RCC 7860 (cell line): ENCODE measurements at regions not wholly inside any gene's neighbourhood (a gene's known extent, or its start where the extent isn't known, plus 50 kb on each side); places are given as distances from the start of the nearest gene placed in this dataset.

ENCODE experiments used
- DNase-seq: peaks from one replicate; pipeline ENCODE4 v3.0.0-alpha.2; 2015; ENCODE audit warnings: low spot score
- FAIRE-seq: peaks from 2 replicates; lab custom pipeline; 2012; peaks lifted over from hg19 to GRCh38; lab: Jason Lieb, UNC

DNA sequence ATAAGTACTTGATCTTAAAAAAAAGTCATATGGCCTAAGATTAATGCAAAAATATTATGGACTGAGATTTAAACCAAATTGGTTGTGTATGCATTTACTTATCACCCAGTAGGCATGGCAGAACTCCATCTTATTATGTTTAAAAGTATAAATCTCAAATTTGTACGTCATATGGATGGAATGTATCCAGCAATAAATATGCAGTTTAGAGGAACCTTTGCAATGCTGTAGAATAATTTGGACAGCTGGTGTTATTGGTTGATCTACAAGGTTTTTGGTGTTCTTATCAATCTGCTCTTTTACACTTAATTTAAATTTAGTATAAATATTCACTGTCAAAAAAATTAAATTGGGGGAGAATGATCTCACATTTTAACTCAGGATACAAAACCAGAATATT lies 640.2 kb downstream of the SATB2 start:
- FAIRE-seq = no peak
- no peak for DNase-seq

GRCh38 chr2:198815626-198816025 lies 642.1 kb downstream of the SATB2 start:
- no peak for FAIRE-seq

DNA sequence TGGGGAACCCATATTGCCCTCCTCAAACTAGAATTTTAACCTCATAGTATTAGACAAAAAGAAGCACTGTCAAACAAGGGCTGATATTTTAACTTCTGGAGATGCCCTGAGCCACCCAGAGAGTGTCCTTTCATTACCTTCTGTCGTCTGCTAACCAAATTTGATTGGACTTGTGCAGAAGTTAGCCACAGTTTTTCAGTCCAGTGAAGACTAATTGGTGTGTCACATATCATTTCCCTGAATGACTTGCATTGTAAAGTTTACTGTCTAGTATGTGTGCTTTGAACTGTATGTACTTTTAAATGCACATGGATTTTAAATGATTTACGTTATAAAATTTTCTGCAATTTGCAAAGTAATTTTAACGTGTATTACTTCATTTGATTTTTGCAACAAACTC lies 646.5 kb downstream of the SATB2 start:
- FAIRE-seq (no peak), DNase-seq (no peak)

More at GRCh38 chr2:198815626-198816025, 642.1 kb downstream of the SATB2 start:
- no peak for DNase-seq

GRCh38 chr2:198809976-198810375 lies 647.8 kb downstream of the SATB2 start:
- FAIRE-seq = no peak
- DNase-seq = no peak

- FAIRE-seq = no peak
- DNase-seq = no peak
Observed at GRCh38 chr2:198807131-198807530, 650.6 kb downstream of the SATB2 start.

DNA sequence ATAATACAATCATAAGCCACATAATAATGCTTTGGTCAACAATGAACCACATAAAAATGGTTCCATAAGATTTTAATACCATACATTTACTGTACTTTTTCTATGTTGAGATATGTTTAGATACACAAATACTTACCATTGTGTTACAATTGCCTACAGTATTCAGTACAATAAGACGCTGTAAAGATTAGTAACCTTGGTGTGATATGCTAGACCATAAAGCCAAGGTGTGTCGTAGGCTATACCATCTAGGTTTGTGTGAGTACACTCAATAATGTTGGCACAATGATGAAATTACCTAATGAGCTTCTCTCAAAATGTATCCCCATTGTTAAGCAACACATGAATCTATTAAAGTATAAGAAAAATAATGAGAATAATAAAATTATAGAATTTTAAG lies 662.3 kb downstream of the SATB2 start:
- FAIRE-seq = no peak

GRCh38 chr2:198791623-198792022 lies 666.1 kb downstream of the SATB2 start:
- no peak for DNase-seq

More for the DNA sequence above, 662.3 kb downstream of the SATB2 start:
- DNase-seq = no peak

GRCh38 chr2:198788676-198789075 lies 669.1 kb downstream of the SATB2 start:
- FAIRE-seq = no peak

More at GRCh38 chr2:198791623-198792022, 666.1 kb downstream of the SATB2 start:
- no peak for FAIRE-seq

GRCh38 chr2:198782734-198783133 lies 675.0 kb downstream of the SATB2 start:
- FAIRE-seq (no peak), DNase-seq (no peak)

More at GRCh38 chr2:198788676-198789075, 669.1 kb downstream of the SATB2 start:
- no peak for DNase-seq

DNA sequence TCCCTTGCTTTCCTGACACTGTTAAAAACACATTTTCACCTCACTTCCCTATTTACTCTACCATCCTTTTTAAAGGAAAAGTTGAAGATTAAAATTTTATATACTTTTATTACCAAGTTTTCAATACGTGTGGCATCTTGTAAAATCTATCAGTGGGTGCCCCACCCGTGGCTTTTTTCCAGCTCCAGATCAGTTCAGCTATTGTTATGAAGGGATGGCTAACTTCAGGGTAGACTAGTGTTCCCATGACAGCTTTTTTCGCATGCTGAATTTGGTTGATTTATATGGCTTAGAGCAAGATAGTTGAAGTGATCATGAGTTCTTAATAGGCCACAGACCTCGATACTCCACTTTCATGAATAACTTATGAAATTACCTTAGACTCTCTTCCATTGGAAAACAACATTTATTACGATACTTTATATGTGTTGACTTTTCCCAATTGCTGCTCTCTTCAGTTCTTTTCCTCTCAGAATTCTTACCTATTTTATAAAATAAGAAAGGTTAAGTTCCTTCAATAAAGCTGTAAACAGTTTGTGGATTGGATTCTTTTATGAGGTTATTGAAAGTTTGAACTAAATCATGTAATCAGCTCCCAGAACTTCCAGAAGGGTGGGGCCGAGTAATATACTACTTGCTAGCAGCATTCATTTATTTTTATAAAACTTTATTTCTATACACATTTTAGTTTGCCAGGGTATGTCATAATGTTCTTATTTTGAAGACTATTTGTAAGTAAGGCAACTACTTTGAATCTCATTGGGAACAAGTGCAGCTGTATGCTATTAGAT lies 680.9 kb downstream of the SATB2 start:
- DNase-seq = no peak
- no peak for FAIRE-seq

GRCh38 chr2:198775737-198776136 lies 682.0 kb downstream of the SATB2 start:
- no peak for FAIRE-seq

GRCh38 chr2:198774576-198774975 lies 683.2 kb downstream of the SATB2 start:
- no peak for DNase-seq
- FAIRE-seq = no peak

More at GRCh38 chr2:198775737-198776136, 682.0 kb downstream of the SATB2 start:
- DNase-seq = no peak

- FAIRE-seq (no peak), DNase-seq (no peak)
Observed at GRCh38 chr2:198767694-198768093, 690.0 kb downstream of the SATB2 start.

DNA sequence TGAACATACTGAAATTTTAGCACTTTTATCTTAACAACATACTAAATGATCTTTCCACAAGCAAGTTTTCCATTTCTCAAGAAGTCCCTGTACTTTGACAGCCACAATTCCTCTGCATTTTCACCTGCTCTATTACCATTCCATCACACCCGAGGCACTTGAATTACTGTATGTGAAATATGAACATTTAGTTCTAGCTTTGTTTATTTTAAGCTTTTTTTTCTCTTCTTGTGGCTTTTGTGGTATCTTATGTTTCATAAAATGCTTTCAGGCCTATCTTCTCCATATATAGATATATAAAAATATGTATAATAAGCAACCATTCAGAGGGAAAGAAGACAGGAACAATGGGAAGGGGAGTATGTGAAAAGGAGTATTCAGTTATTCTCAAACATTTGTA lies 693.9 kb downstream of the SATB2 start:
- FAIRE-seq (no peak), DNase-seq (no peak)

DNA sequence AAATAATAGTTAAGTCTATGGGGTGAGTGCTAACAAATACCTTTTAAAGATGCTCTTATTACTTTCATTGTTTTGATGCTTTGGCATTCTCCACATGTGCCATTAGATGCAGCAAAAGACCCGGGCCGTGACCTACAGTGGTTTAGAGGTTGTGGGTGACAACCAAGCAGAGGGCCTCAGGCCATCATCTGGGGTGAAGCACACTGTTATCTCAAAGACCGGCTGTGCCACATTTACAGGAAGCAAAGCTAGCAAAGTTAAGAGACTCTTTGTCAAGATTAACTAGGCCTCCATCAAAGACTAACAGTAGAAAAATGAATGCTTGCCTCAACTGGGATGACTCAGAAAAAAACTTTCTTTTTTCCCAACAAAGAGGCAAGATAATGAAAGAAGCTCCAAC lies 695.3 kb downstream of the SATB2 start:
- no peak for DNase-seq
- FAIRE-seq = no peak

DNA sequence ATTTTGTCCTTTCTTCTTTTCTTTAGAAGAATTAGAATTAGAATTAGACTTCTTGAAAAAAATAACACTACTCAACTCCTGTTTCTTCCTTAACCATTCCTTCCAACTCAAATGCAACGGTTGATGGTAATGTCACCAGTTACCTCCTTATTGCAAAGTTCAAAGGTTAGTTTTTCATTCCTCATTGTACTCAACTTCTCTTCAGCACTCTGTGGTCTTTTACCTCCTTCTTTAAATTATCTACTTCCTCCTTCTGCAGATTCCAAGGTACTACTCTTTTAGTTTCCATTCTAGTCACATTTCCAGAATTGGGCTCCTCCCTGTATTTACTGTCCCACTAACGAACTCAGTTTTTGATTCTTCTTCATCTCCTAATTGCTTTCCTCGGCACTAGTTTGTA lies 700.7 kb downstream of the SATB2 start:
- DNase-seq (no peak), FAIRE-seq (no peak)

DNA sequence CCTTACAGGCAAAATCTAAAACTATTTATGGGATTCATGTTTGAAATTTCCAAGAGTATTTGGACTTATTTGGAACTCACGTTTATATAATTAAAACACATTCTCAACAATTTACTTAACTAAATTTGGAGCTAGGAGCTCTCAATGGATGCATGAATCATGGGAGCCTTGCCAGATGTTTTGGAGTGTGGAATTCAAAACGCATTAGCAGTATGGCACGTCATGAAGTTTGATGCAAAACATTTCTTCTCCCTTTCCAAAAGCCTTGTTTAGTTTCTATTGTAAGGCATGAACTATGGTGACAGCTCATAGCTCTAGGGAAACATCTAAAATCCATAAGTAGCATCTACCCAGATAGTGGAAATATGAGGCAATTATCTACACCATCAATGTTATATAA lies 701.6 kb downstream of the SATB2 start:
- DNase-seq = no peak
- FAIRE-seq = no peak

- DNase-seq = no peak
- no peak for FAIRE-seq
Observed at GRCh38 chr2:198753101-198753500, 704.6 kb downstream of the SATB2 start.

GRCh38 chr2:198749364-198749763 lies 708.4 kb downstream of the SATB2 start:
- FAIRE-seq = no peak

DNA sequence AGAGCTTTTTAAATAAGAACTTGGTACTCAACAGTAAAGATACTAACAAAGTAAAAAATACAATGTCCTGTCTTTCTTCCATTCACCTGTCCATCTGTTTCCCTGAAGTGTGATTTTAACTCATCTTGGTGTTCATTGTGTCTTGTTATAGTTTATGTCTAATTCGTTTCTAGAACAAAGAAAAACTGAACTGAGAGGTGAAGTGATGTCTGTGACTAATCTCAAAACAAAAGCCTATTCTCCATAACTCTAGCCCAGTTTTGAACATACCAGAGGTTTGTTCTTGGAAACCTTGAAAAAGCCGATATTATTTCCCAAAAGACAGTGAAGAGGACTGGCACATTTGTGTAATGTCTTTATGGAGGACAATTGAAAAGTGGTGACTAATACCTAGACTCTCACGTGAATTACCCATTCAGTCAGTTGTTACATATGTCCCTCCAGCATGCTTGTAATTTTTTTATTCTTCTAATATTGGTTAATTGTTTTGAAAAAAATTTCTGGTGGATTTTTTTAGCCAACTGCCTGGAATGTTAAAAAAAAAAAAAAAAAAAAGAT lies 725.8 kb downstream of the SATB2 start:
- FAIRE-seq = no peak
- no peak for DNase-seq

More at GRCh38 chr2:198749364-198749763, 708.4 kb downstream of the SATB2 start:
- DNase-seq = no peak

GRCh38 chr2:198720266-198720665 lies 737.5 kb downstream of the SATB2 start:
- no peak for DNase-seq
- FAIRE-seq = no peak

DNA sequence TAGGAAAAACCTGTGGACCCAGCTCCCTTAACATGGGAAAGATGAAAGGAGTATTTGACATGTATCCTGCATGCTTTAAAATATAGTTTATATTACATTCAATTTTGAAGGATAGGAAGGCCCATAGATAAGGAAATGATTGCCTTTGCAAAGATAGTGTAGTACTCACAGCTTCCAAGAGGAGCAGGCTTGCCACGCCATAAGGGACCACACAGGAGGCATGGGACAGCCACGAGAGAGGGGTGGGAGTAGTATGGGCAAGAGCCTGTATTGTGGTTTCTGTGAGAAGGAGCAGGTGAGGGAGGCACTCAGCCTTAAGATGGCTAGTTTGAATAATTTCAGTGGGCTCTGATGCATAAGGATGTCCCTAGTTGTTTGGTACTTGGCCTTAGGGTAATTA lies 740.3 kb downstream of the SATB2 start:
- DNase-seq (no peak), FAIRE-seq (no peak)
